H1 (cell line): ENCODE measurements at regions not wholly inside any gene's neighbourhood (a gene's known extent, or its start where the extent isn't known, plus 50 kb on each side); places are given as distances from the start of the nearest gene placed in this dataset.

Experiments used
- CTCF ChIA-PET: fragments of 300-600 bp; sonication (Branson Sonifier 250); formaldehyde crosslinking; loops from one replicate; lab custom pipeline; 2021; ENCODE audit not compliant: partially characterized antibody; lab: Charles Lee
- POLR2A ChIA-PET: fragments of 300-600 bp; sonication (Branson Sonifier 250); formaldehyde crosslinking; loops from one replicate; lab custom pipeline; 2021; ENCODE audit warnings: inconsistent platforms; ENCODE audit not compliant: partially characterized antibody; lab: Charles Lee
- DNase-seq, 2 experiments: peaks; one replicate each; pipeline versions ENCODE4 v3.0.0 to v3.0.0-alpha.2; 2010 to 2022; ENCODE audit warnings: low spot score in 2 of 2, low read depth in 1 of 2, mixed read lengths in 1 of 2
- FAIRE-seq: peaks from 2 replicates; lab custom pipeline; 2011; peaks lifted over from hg19 to GRCh38; lab: Jason Lieb, UNC
- H2AFZ ChIP-seq: 2 replicates; pipeline ENCODE4 v1.8.1; 2012; ENCODE audit warnings: low read length, inconsistent platforms
- H2AK5ac ChIP-seq: 2 replicates; pipeline ENCODE4 v1.6.1; 2013; ENCODE audit warnings: low read depth, low read length
- H2BK120ac ChIP-seq: replicated peaks from 2 replicates; pipeline ENCODE3; 2013; ENCODE audit warnings: low read depth, low read length, inconsistent platforms
- H2BK12ac ChIP-seq: 2 replicates; pipeline ENCODE4 v1.6.1; 2013; ENCODE audit warnings: low read depth, low read length
- H2BK15ac ChIP-seq: 2 replicates; pipeline ENCODE4 v1.6.1; 2013; ENCODE audit warnings: low read length
- H2BK20ac ChIP-seq: 2 replicates; pipeline ENCODE4 v1.6.1; 2013; ENCODE audit warnings: low read length
- H2BK5ac ChIP-seq: 2 replicates; pipeline ENCODE4 v1.6.1; 2013; ENCODE audit warnings: low read depth, low read length
- H3K14ac ChIP-seq: 2 replicates; pipeline ENCODE4 v1.6.1; 2013; ENCODE audit warnings: inconsistent platforms; ENCODE audit not compliant: insufficient read length
- H3K18ac ChIP-seq: 2 replicates; pipeline ENCODE4 v1.6.1; 2013; ENCODE audit warnings: low read length; ENCODE audit errors: extremely low read depth
- H3K23ac ChIP-seq: 2 replicates; pipeline ENCODE4 v1.6.1; 2013; ENCODE audit warnings: inconsistent platforms; ENCODE audit not compliant: insufficient read length
- H3K23me2 ChIP-seq: 2 replicates; pipeline ENCODE4 v1.6.1; 2013; ENCODE audit warnings: low read depth, low read length
- H3K27ac ChIP-seq: 2 replicates; pipeline ENCODE4 v1.6.1; 2011; ENCODE audit warnings: low read depth, low read length, inconsistent platforms
- H3K27me3 ChIP-seq, 4 experiments: replicated peaks in 1 of 4; 1 replicate in 1 of 4; 2 replicates in 3 of 4; pipeline versions ENCODE4 v1.6.1 to v1.8.1; 2011 to 2013; ENCODE audit warnings: low read length in 3 of 4, mild to moderate bottlenecking in 3 of 4, inconsistent platforms in 2 of 4, mixed read lengths in 2 of 4, moderate library complexity in 1 of 4; ENCODE audit not compliant: control insufficient read depth in 3 of 4, insufficient read depth in 3 of 4; ENCODE audit errors: extremely low read depth in 1 of 4
- H3K36me3 ChIP-seq, 4 experiments: 2 replicates each; pipeline versions ENCODE4 v1.6.1 to v1.8.1; 2011 to 2013; ENCODE audit warnings: mild to moderate bottlenecking in 4 of 4, low read length in 3 of 4, moderate library complexity in 2 of 4, control low read depth in 1 of 4, inconsistent platforms in 1 of 4; ENCODE audit not compliant: insufficient read depth in 4 of 4, control insufficient read depth in 2 of 4
- H3K4ac ChIP-seq: replicated peaks from 2 replicates; pipeline ENCODE3; 2013; ENCODE audit warnings: low read length, low read depth, mixed read lengths, inconsistent platforms; ENCODE audit not compliant: insufficient read length
- H3K4me1 ChIP-seq, 4 experiments: replicated peaks in 1 of 4; 1 replicate in 1 of 4; 2 replicates in 3 of 4; pipeline versions ENCODE4 v1.6.1 to v1.8.1; 2011 to 2013; ENCODE audit warnings: low read length in 3 of 4, inconsistent platforms in 2 of 4, mixed read lengths in 1 of 4; ENCODE audit not compliant: insufficient read depth in 4 of 4, control insufficient read depth in 3 of 4
- H3K4me2 ChIP-seq, 2 experiments: 2 replicates each; pipeline versions ENCODE4 v1.6.1 to v1.8.1; 2011 to 2013; ENCODE audit warnings: low read depth in 2 of 2, low read length in 2 of 2, control low read depth in 1 of 2, inconsistent platforms in 1 of 2, mild to moderate bottlenecking in 1 of 2; ENCODE audit not compliant: insufficient read depth in 1 of 2
- H3K4me3 ChIP-seq, 4 experiments: fragments of 200-600, 300-600 bp in 1 of 4; sonication (generic), shearing (Covaris generic), sonication (Bioruptor Twin) in 1 of 4; 2 replicates each; pipeline versions ENCODE4 v1.5.1 to v1.8.1; 2011 to 2016; ENCODE audit warnings: low read length in 4 of 4, low read depth in 3 of 4, control low read depth in 2 of 4, inconsistent platforms in 2 of 4, mild to moderate bottlenecking in 2 of 4, mixed read lengths in 1 of 4, moderate library complexity in 1 of 4; ENCODE audit not compliant: insufficient read depth in 2 of 4; ENCODE audit errors: extremely low read depth in 1 of 4
- H3K56ac ChIP-seq: replicated peaks from 2 replicates; pipeline ENCODE3; 2013; ENCODE audit warnings: low read depth, mild to moderate bottlenecking, mixed read lengths, low read length, inconsistent platforms; ENCODE audit not compliant: insufficient read length
- H3K79me1 ChIP-seq: 2 replicates; pipeline ENCODE4 v1.6.1; 2013; ENCODE audit warnings: low read depth, low read length, control low read depth
- H3K79me2 ChIP-seq, 2 experiments: 2 replicates each; pipeline versions ENCODE4 v1.6.1 to v1.8.1; 2012 to 2013; ENCODE audit warnings: low read length in 2 of 2, mild to moderate bottlenecking in 2 of 2, inconsistent platforms in 1 of 2; ENCODE audit not compliant: insufficient read depth in 2 of 2, control insufficient read depth in 1 of 2
- H3K9ac ChIP-seq, 4 experiments: replicated peaks in 1 of 4; 1 replicate in 1 of 4; 2 replicates in 3 of 4; pipeline versions ENCODE4 v1.6.1 to v1.8.1; 2011 to 2013; ENCODE audit warnings: low read depth in 3 of 4, low read length in 3 of 4, control low read depth in 2 of 4, mild to moderate bottlenecking in 2 of 4, moderate library complexity in 2 of 4, inconsistent platforms in 1 of 4; ENCODE audit errors: extremely low read depth in 1 of 4
- H3K9me3 ChIP-seq, 2 experiments: 2 replicates each; pipeline versions ENCODE4 v1.6.1 to v1.8.1; 2012 to 2013; ENCODE audit warnings: mild to moderate bottlenecking in 2 of 2, moderate library complexity in 2 of 2, control low read depth in 1 of 2, inconsistent platforms in 1 of 2, low read depth in 1 of 2, low read length in 1 of 2, mixed read lengths in 1 of 2; ENCODE audit not compliant: insufficient read depth in 2 of 2
- H4K20me1 ChIP-seq, 2 experiments: replicated peaks in 1 of 2; 2 replicates each; pipeline versions ENCODE3 to v1.8.1; 2011 to 2013; ENCODE audit warnings: inconsistent platforms in 2 of 2, low read length in 2 of 2, mild to moderate bottlenecking in 1 of 2; ENCODE audit not compliant: insufficient read depth in 2 of 2, control insufficient read depth in 1 of 2
- H4K5ac ChIP-seq: 2 replicates; pipeline ENCODE4 v1.6.1; 2013; ENCODE audit warnings: low read length, low read depth, mixed read lengths, inconsistent platforms; ENCODE audit not compliant: insufficient read length
- H4K8ac ChIP-seq: 2 replicates; pipeline ENCODE4 v1.8.0; 2013; ENCODE audit warnings: mild to moderate bottlenecking, moderate library complexity, low read length, inconsistent platforms; ENCODE audit not compliant: insufficient read depth; ENCODE audit errors: extremely low read depth
- H4K91ac ChIP-seq: replicated peaks from 2 replicates; pipeline ENCODE3; 2013; ENCODE audit warnings: low read length, mixed read lengths, inconsistent platforms; ENCODE audit not compliant: insufficient read length
- ASH2L ChIP-seq: fragments of 200-600, 300-600 bp; sonication (generic); IDR thresholded peaks from one replicate; pipeline ENCODE4 v1.7.1; 2017; ENCODE audit warnings: low read length
- CHD2 ChIP-seq: IDR thresholded peaks from 2 replicates; pipeline ENCODE4 v1.6.1; 2012; ENCODE audit warnings: low read length, improper control_type of control experiment
- CTBP2 ChIP-seq: IDR thresholded peaks from 2 replicates; pipeline ENCODE4 v1.7.0; 2011; ENCODE audit warnings: borderline replicate concordance, mild to moderate bottlenecking, moderate library complexity, mixed read lengths, low read length; ENCODE audit not compliant: insufficient read depth, insufficient read length
- EP300 ChIP-seq, 2 experiments: IDR thresholded peaks; 1 replicate in 1 of 2; 2 replicates in 1 of 2; pipeline ENCODE4 v1.6.1; 2011 to 2012; ENCODE audit warnings: low read depth in 2 of 2, low read length in 2 of 2, mild to moderate bottlenecking in 2 of 2, borderline replicate concordance in 1 of 2, inconsistent platforms in 1 of 2, moderate library complexity in 1 of 2
- FOSL1 ChIP-seq: IDR thresholded peaks from 2 replicates; pipeline ENCODE4 v1.6.1; 2011; ENCODE audit warnings: mild to moderate bottlenecking, low read depth, low read length, moderate library complexity; ENCODE audit not compliant: insufficient read depth
- GABPA ChIP-seq: IDR thresholded peaks from 2 replicates; pipeline ENCODE4 v1.6.1; 2011; ENCODE audit warnings: mild to moderate bottlenecking, low read length, moderate library complexity, borderline replicate concordance; ENCODE audit not compliant: insufficient read depth
- KDM5A ChIP-seq: fragments of 200-600 bp; IDR thresholded peaks from 2 replicates; pipeline ENCODE4 v1.7.1; 2012; ENCODE audit warnings: mild to moderate bottlenecking, low read length, inconsistent platforms, mixed read lengths
- POU5F1 ChIP-seq: IDR thresholded peaks from 2 replicates; pipeline ENCODE4 v1.6.1; 2011; ENCODE audit warnings: low read depth, mild to moderate bottlenecking, low read length, moderate library complexity
- RAD21 ChIP-seq, 2 experiments: IDR thresholded peaks in 1 of 2; conservative IDR thresholded peaks in 1 of 2; 2 replicates each; pipeline ENCODE4 v1.6.1; 2011; ENCODE audit warnings: low read depth in 2 of 2, low read length in 2 of 2, improper control_type of control experiment in 1 of 2, inconsistent platforms in 1 of 2, mild to moderate bottlenecking in 1 of 2, moderate library complexity in 1 of 2
- RBBP5 ChIP-seq: IDR thresholded peaks from 2 replicates; pipeline ENCODE4 v1.7.1; 2012; ENCODE audit warnings: low read depth, mild to moderate bottlenecking, inconsistent platforms, low read length, moderate library complexity, borderline replicate concordance
- SUZ12 ChIP-seq: fragments of 200-600 bp; sonication (generic); IDR thresholded peaks from 2 replicates; pipeline ENCODE4 v1.6.1; 2012; ENCODE audit warnings: mild to moderate bottlenecking, inconsistent platforms, low read length, moderate library complexity, mixed read lengths
- TAF1 ChIP-seq: IDR thresholded peaks from 2 replicates; pipeline ENCODE4 v1.6.1; 2011; ENCODE audit warnings: mild to moderate bottlenecking, low read depth, low read length
- TAF7 ChIP-seq: optimal IDR thresholded peaks from 2 replicates; pipeline ENCODE3; 2011; ENCODE audit warnings: low read depth, mild to moderate bottlenecking, inconsistent platforms, low read length, moderate library complexity, borderline replicate concordance
- WGBS, 2 experiments: shearing (Covaris generic) in 1 of 2; methylation state at CpG; one replicate each; pipeline versions ENCODE4 v1.1.6 to v1.1.7; 2013 to 2015; ENCODE audit warnings: low lambda C conversion rate in 2 of 2, mixed read lengths in 2 of 2, inconsistent platforms in 1 of 2, low coverage in 1 of 2, missing lambda C conversion rate in 1 of 2; ENCODE audit not compliant: insufficient replicate concordance in 2 of 2, insufficient coverage in 1 of 2, insufficient read length in 1 of 2; ENCODE audit errors: extremely low coverage in 1 of 2, missing lambda C conversion rate in 1 of 2; 5-methylcytosine and 5-hydroxymethylcytosine counted together
- TF ChIP-seq, protein P1 (sequence below): IDR thresholded peaks from 2 replicates; pipeline ENCODE4 v1.6.1; 2012; ENCODE audit warnings: inconsistent platforms

DNA sequence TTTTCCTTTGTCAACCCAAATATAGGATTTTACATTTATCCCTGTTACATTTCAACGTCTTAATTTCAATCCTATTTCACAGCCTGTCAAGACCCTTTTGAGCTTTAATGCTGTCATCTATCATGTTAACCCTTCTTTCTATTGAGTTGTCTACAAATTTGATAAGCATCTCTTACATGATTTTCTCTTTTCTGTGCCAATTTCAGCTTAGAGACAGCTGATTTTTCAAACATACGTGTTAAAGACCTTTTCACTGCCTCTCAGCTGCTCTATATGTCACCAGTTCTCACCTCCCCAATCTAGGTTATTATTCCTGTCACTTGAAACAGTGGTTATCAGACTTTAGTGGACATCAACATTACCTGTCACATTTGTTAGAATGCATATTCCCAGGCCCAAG lies 181.3 kb downstream of the GXYLT1 start:
- WGBS, 2 experiments = 100% methylated on average over 2 of the region's 2 CpGs; no CpG with 5 or more reads in 1 of the 2 experiments
- no peaks in the 10 kb centered on the region for H3K9me3 ChIP-seq
- no peak overlapping the region for H3K9ac ChIP-seq
- H3K27me3 ChIP-seq = no peaks in the 10 kb centered on the region
- no peak overlapping the region for H3K4me2 ChIP-seq
- DNase-seq = no peak
- no peak overlapping the region for H2BK120ac ChIP-seq
- no peak overlapping the region for H3K56ac ChIP-seq
- H4K20me1 ChIP-seq = no peaks in the 10 kb centered on the region
- H2BK15ac ChIP-seq = no peak overlapping the region
- H3K23me2 ChIP-seq = no peaks in the 10 kb centered on the region; the same call in 1 of the 2 replicates
- no peak overlapping the region for H2BK5ac ChIP-seq
- no peak overlapping the region for H3K23ac ChIP-seq
- H3K14ac ChIP-seq = no peak overlapping the region
- ChIA-PET CTCF (interaction anchor here (1.0 to 1.6 kb wide), 2 partner anchors 60 to 167 kb away, joined by 3 to 5 read pairs; no protein-coding TSS in a partner anchor), POLR2A (no interaction called here)
- no peak overlapping the region for H2AFZ ChIP-seq
- no peak overlapping the region for H2BK20ac ChIP-seq
- H3K79me2 ChIP-seq = no peaks in the 10 kb centered on the region
- no peak for TF ChIP-seq KDM5A
- no peak for TF ChIP-seq CHD2
- no peak for TF ChIP-seq POU5F1
- no peak for TF ChIP-seq CTBP2
- TF ChIP-seq ASH2L = no peak
- no peak for TF ChIP-seq SUZ12
- TF ChIP-seq GABPA = no peak
- TF ChIP-seq FOSL1 = no peak
- TF ChIP-seq RAD21 (IDR thresholded peaks at IDR 0.05 in 1 of 2, conservative IDR thresholded peaks at IDR 0.05 in 1 of 2; ENCODE audit: low read depth in 2 of 2, low read length in 2 of 2) = no peak
- TF ChIP-seq TAF7 = no peak
- TF ChIP-seq TAF1 = no peak
- TF ChIP-seq RBBP5 = no peak
- TF ChIP-seq, protein P1, sequence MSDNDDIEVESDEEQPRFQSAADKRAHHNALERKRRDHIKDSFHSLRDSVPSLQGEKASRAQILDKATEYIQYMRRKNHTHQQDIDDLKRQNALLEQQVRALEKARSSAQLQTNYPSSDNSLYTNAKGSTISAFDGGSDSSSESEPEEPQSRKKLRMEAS = no peak
- no peak for TF ChIP-seq EP300 (IDR thresholded peaks at IDR 0.05; ENCODE audit: borderline replicate concordance in 1 of 2, low read depth in 2 of 2, low read length in 2 of 2)
- no peak overlapping the region for H4K8ac ChIP-seq
- H2AK5ac ChIP-seq = no peak overlapping the region
- no peak overlapping the region for H4K91ac ChIP-seq
- no peaks in the 10 kb centered on the region for H3K79me1 ChIP-seq
- no peak overlapping the region for H3K18ac ChIP-seq
- H3K4me1 ChIP-seq = peaks cover under 1 to 8% (median 3%) of the 10 kb centered on the region in 4 experiments; a peak in 5 of 7 replicates
- no peaks in the 10 kb centered on the region for H3K36me3 ChIP-seq
- no peak overlapping the region for H2BK12ac ChIP-seq
- no peak overlapping the region for H3K27ac ChIP-seq
- no peak overlapping the region for H3K4ac ChIP-seq
- H4K5ac ChIP-seq = no peak overlapping the region
- no peak for FAIRE-seq
- H3K4me3 ChIP-seq = no peak overlapping the region
